Activated CD4-positive, CD25-positive, alpha-beta regulatory T cell treated with anti-CD3 and anti-CD28 coated beads, Interleukin-2, amount 50 U/mL, for 72 hours (primary cell): ENCODE measurements at regions not wholly inside any gene's neighbourhood (a gene's known extent, or its start where the extent isn't known, plus 50 kb on each side); places are given as distances from the start of the nearest gene placed in this dataset.

ENCODE experiments used
- DNase-seq: peaks from one replicate; pipeline ENCODE4 v3.0.0; 2021

GRCh38 chr15:39367596-39367995 lies 213.3 kb upstream of the THBS1 start:
- DNase-seq, result no peak

- DNase-seq, result no peak
These were observed 211.1 kb upstream of the THBS1 start for GRCh38 chr15:39369768-39370167.

GRCh38 chr15:39376371-39376909 lies 204.4 kb upstream of the THBS1 start:
- DNase-seq, result no peak

GRCh38 chr15:39381517-39381916 lies 199.4 kb upstream of the THBS1 start:
- DNase-seq, result no peak

- DNase-seq, result no peak
These were observed 192.8 kb upstream of the THBS1 start for GRCh38 chr15:39388118-39388517.

- no peak for DNase-seq
These were observed 189.6 kb upstream of the THBS1 start for GRCh38 chr15:39391230-39391629.

GRCh38 chr15:39392469-39393047 lies 188.3 kb upstream of the THBS1 start:
- no peak for DNase-seq

GRCh38 chr15:39393575-39394335 lies 187.1 kb upstream of the THBS1 start:
- no peak for DNase-seq

GRCh38 chr15:39394496-39394895 lies 186.4 kb upstream of the THBS1 start:
- DNase-seq, result no peak

- no peak for DNase-seq
These were observed 183.8 kb upstream of the THBS1 start for GRCh38 chr15:39396979-39397615.

- DNase-seq, result no peak
These were observed 183.0 kb upstream of the THBS1 start for GRCh38 chr15:39397883-39398282.

- DNase-seq, result no peak
These were observed 181.3 kb upstream of the THBS1 start for GRCh38 chr15:39399600-39399999.

- no peak for DNase-seq
These were observed 180.9 kb upstream of the THBS1 start for GRCh38 chr15:39400002-39400401.

GRCh38 chr15:39400821-39401550 lies 179.9 kb upstream of the THBS1 start:
- no peak for DNase-seq

GRCh38 chr15:39403640-39404117 lies 177.2 kb upstream of the THBS1 start:
- DNase-seq, result no peak

GRCh38 chr15:39404767-39405181 lies 176.1 kb upstream of the THBS1 start:
- DNase-seq, result no peak

GRCh38 chr15:39406485-39406884 lies 174.4 kb upstream of the THBS1 start:
- no peak for DNase-seq

GRCh38 chr15:39407116-39407515 lies 173.8 kb upstream of the THBS1 start:
- DNase-seq, result no peak

- no peak for DNase-seq
These were observed 170.9 kb upstream of the THBS1 start for GRCh38 chr15:39409876-39410530.

GRCh38 chr15:39411102-39411989 lies 169.5 kb upstream of the THBS1 start:
- DNase-seq, result no peak

GRCh38 chr15:39413558-39413957 lies 167.3 kb upstream of the THBS1 start:
- no peak for DNase-seq

- no peak for DNase-seq
These were observed 166.7 kb upstream of the THBS1 start for GRCh38 chr15:39414201-39414600.
